ENCODE measurements at regions not wholly inside any gene's neighbourhood (a gene's known extent, or its start where the extent isn't known, plus 50 kb on each side); places are given as distances from the start of the nearest gene placed in this dataset.
A peak's percentile ranks its signal among the peaks of the same experiment; 100 is the strongest.

DNA sequence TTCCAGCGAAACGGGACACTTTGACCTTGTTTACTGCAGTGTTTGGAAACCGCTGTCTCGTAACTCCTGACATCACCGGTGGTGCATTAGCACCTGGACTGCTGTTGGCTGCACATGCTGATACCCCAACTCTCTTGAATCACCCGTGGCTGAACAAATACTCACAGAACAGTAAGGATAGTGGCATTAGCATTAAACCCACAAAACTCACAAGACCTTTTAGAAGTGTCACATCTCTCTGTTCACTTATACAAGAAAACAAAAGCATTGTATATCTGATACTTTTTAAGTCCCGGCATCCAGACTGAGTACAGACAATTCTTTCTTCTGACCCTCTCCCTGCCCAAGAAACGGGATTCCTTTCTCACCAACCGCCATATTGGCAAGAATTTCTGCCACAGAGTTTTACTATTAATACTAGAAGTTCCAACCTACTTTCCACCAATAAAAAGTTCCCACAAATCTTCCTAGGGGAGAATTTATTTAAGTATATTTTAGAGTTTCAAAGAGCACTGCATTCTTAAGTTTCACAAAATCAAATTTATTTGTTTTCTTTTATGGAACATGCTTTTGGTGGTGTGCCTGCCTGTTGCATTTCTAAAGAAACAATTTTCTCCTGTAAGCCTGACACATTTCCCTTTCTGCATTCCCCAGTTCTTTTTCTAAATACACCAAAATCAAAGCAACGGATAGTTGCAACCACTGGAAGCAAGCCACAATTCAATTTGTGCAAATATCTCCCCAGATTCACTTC lies 208.4 kb upstream of the KLF14 start:
- Histone ChIP-seq H3K9me3 (ENCODE audit: control insufficient read depth, low read length) (no peaks in the 10 kb centered on the region), H3K36me3 (ENCODE audit: control insufficient read depth, insufficient read depth, low read length) (peaks cover 14% of the 10 kb centered on the region), H3K27me3 (replicated peaks; ENCODE audit: control insufficient read depth, insufficient read depth, low read length, poor library complexity, severe bottlenecking) (no peaks in the 10 kb centered on the region), H3K4me1 (ENCODE audit: control insufficient read depth, insufficient read depth, low read length, poor library complexity, severe bottlenecking) (peaks cover 64% of the 10 kb centered on the region), H3K4me3 (ENCODE audit: insufficient read depth, low read depth, low read length, poor library complexity, severe bottlenecking) (peak overlapping the region; percentile 53), H3K27ac (ENCODE audit: insufficient read depth, low read length, poor library complexity, severe bottlenecking) (peak overlapping the region; percentile 83)
- peak in 2 of 3 donors; percentile 54 to 62 for DNase-seq

- Histone ChIP-seq H3K36me3 (ENCODE audit: control insufficient read depth, insufficient read depth, low read length) (peaks cover 14% of the 10 kb centered on the region), H3K4me3 (ENCODE audit: insufficient read depth, low read depth, low read length, poor library complexity, severe bottlenecking) (peak overlapping the region; percentile 53), H3K9me3 (ENCODE audit: control insufficient read depth, low read length) (no peaks in the 10 kb centered on the region), H3K27me3 (replicated peaks; ENCODE audit: control insufficient read depth, insufficient read depth, low read length, poor library complexity, severe bottlenecking) (no peaks in the 10 kb centered on the region), H3K4me1 (ENCODE audit: control insufficient read depth, insufficient read depth, low read length, poor library complexity, severe bottlenecking) (peaks cover 62% of the 10 kb centered on the region), H3K27ac (ENCODE audit: insufficient read depth, low read length, poor library complexity, severe bottlenecking) (peak overlapping the region; percentile 83)
- no peak for DNase-seq
These were observed 209.4 kb upstream of the KLF14 start for GRCh38 chr7:130943336-130943901.

GRCh38 chr7:130943981-130944380 lies 210.0 kb upstream of the KLF14 start:
- H3K4me1 ChIP-seq (ENCODE audit: control insufficient read depth, insufficient read depth, low read length, poor library complexity, severe bottlenecking) = peaks cover 60% of the 10 kb centered on the region

DNA sequence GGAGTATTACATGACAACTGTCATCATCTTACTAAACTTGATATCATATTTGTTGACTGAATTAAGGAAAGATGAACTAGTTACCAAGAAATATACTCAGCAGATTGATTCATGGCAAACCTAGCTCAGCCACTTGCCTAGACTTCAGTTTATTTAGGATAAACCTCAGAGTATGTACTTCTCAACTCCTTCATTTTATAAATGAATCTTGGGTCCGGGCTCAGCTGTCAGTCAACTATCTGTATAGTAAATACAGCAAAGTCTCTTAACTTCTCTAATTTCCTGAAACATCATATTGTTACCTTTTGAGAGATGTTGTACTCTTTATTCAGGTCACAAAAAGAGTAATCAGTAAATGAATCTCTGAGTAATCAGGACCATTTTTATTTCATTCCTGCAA lies 211.0 kb upstream of the KLF14 start:
- no peaks in the 10 kb centered on the region for H3K27me3 ChIP-seq (replicated peaks; ENCODE audit: control insufficient read depth, insufficient read depth, low read length, poor library complexity, severe bottlenecking)
- peak overlapping the region; percentile 83 for H3K27ac ChIP-seq (ENCODE audit: insufficient read depth, low read length, poor library complexity, severe bottlenecking)
- H3K36me3 ChIP-seq (ENCODE audit: control insufficient read depth, insufficient read depth, low read length) = peaks cover 8% of the 10 kb centered on the region
- DNase-seq = no peak
- peak overlapping the region; percentile 30 for H3K4me3 ChIP-seq (ENCODE audit: insufficient read depth, low read depth, low read length, poor library complexity, severe bottlenecking)
- H3K9me3 ChIP-seq (ENCODE audit: control insufficient read depth, low read length) = no peaks in the 10 kb centered on the region
- H3K4me1 ChIP-seq (ENCODE audit: control insufficient read depth, insufficient read depth, low read length, poor library complexity, severe bottlenecking) = peaks cover 62% of the 10 kb centered on the region

More at GRCh38 chr7:130943981-130944380, 210.0 kb upstream of the KLF14 start:
- no peak for DNase-seq
- Histone ChIP-seq H3K9me3 (ENCODE audit: control insufficient read depth, low read length) (no peaks in the 10 kb centered on the region), H3K36me3 (ENCODE audit: control insufficient read depth, insufficient read depth, low read length) (peaks cover 14% of the 10 kb centered on the region), H3K4me3 (ENCODE audit: insufficient read depth, low read depth, low read length, poor library complexity, severe bottlenecking) (peak overlapping the region; percentile 53), H3K27me3 (replicated peaks; ENCODE audit: control insufficient read depth, insufficient read depth, low read length, poor library complexity, severe bottlenecking) (no peaks in the 10 kb centered on the region), H3K27ac (ENCODE audit: insufficient read depth, low read length, poor library complexity, severe bottlenecking) (peak overlapping the region; percentile 83)

DNA sequence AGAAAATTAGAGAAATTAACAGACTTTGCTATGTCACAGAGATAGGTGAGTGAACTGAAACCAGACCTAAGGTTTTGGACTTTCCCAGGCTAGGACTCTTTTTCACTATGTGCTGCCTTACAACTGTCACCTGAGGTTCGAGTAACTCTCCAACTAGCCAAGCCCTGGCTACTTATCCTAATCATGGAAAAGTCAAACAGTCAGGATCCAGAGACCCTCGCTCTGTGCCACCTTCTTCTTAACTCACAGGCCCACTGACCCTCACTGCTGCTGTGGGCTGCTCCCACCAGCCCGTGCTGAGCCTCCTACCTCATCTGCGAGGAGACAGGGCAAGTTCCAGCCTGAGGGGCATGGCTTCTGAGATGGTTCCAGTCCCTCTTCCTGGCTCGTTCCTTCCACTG lies 211.4 kb upstream of the KLF14 start:
- Histone ChIP-seq H3K27me3 (replicated peaks; ENCODE audit: control insufficient read depth, insufficient read depth, low read length, poor library complexity, severe bottlenecking) (no peaks in the 10 kb centered on the region), H3K36me3 (ENCODE audit: control insufficient read depth, insufficient read depth, low read length) (peaks cover 8% of the 10 kb centered on the region), H3K4me3 (ENCODE audit: insufficient read depth, low read depth, low read length, poor library complexity, severe bottlenecking) (peak overlapping the region; percentile 30), H3K4me1 (ENCODE audit: control insufficient read depth, insufficient read depth, low read length, poor library complexity, severe bottlenecking) (peaks cover 64% of the 10 kb centered on the region), H3K27ac (ENCODE audit: insufficient read depth, low read length, poor library complexity, severe bottlenecking) (peak overlapping the region; percentile 83), H3K9me3 (ENCODE audit: control insufficient read depth, low read length) (no peaks in the 10 kb centered on the region)
- DNase-seq = no peak

DNA sequence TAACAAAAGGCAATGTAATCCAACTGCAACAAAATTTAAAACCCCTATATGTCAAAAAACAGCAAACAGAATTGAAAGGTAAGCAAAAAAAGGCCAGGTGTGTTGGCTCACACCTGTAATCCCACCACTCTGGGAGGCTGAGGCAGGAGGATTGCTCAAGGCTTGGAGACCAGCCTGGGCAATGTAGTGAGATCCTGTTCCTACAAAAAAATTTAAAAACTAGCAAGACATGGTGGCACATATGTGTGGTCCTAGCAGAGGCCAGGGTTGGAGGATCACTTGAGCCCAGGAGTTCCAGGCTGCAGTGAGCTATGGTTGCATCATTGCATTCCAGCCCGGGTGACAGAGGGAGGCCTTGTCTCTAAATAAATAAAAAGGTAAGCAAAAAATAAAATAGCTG lies 212.1 kb upstream of the KLF14 start:
- peaks cover 3% of the 10 kb centered on the region for H3K36me3 ChIP-seq (ENCODE audit: control insufficient read depth, insufficient read depth, low read length)
- peak overlapping the region; percentile 83 for H3K27ac ChIP-seq (ENCODE audit: insufficient read depth, low read length, poor library complexity, severe bottlenecking)
- H3K9me3 ChIP-seq (ENCODE audit: control insufficient read depth, low read length) = no peaks in the 10 kb centered on the region
- H3K27me3 ChIP-seq (replicated peaks; ENCODE audit: control insufficient read depth, insufficient read depth, low read length, poor library complexity, severe bottlenecking) = no peaks in the 10 kb centered on the region
- H3K4me3 ChIP-seq (ENCODE audit: insufficient read depth, low read depth, low read length, poor library complexity, severe bottlenecking) = no peak overlapping the region
- peaks cover 65% of the 10 kb centered on the region for H3K4me1 ChIP-seq (ENCODE audit: control insufficient read depth, insufficient read depth, low read length, poor library complexity, severe bottlenecking)
- DNase-seq = no peak

DNA sequence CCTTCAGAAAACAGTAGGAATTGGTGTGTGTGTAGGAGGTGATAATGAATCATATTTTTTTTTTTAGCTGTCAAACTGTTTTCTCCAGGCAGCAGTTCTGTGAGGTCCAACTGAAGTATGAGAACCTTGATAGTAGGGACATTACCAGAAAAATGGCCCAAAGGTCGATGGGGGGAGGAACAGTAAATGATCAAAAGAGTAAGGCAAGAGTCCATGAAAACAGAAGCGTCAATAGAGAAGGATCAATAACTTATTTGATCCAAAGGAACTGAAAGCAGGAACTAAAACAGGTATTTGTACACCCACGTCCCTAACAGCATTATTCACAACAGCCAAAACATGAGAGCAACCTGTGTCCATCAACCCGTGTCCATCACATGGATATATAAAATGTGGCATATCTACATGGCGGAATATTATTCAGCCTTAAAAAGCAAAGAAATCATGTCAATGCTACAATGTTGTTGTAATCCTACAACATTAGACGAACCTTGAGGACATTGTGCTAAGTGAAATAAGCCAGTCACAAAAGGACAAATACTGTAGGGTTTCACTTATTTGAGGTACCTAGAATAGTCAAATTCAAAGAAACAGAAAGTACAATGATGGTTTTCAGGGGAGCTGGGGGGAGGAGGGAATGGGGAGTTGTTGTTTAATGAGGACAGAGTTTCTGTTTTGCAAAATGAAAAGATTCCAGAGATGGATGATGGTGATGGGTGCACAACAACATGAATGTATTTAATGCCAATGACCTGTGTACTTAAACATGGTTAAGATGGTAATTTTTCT lies 214.0 kb upstream of the KLF14 start:
- H3K36me3 ChIP-seq (ENCODE audit: control insufficient read depth, insufficient read depth, low read length) = no peaks in the 10 kb centered on the region
- peak overlapping the region; percentile 83 for H3K27ac ChIP-seq (ENCODE audit: insufficient read depth, low read length, poor library complexity, severe bottlenecking)

DNA sequence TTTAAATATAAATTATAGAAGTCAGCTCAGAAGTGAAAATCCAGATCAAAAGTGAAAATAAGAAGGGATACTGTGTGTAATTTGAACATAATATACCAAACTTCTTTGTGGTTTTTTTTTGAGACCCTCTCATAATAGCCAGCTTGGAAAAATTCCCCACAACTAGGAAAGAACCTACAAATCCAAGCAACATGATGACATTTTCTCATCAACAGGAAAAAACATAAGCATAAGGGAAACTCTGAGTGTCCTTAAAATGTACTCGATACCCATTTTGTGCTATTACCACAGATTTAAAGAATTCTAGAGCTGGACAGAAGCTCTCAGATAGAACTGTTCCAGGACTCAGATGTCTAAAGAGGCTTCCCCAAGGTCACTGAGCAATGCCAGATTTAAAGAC lies 214.8 kb upstream of the KLF14 start:
- H3K27ac ChIP-seq (ENCODE audit: insufficient read depth, low read length, poor library complexity, severe bottlenecking) = peak overlapping the region; percentile 81
- no peaks in the 10 kb centered on the region for H3K9me3 ChIP-seq (ENCODE audit: control insufficient read depth, low read length)
- peaks cover 76% of the 10 kb centered on the region for H3K4me1 ChIP-seq (ENCODE audit: control insufficient read depth, insufficient read depth, low read length, poor library complexity, severe bottlenecking)
- no peaks in the 10 kb centered on the region for H3K36me3 ChIP-seq (ENCODE audit: control insufficient read depth, insufficient read depth, low read length)
- no peaks in the 10 kb centered on the region for H3K27me3 ChIP-seq (replicated peaks; ENCODE audit: control insufficient read depth, insufficient read depth, low read length, poor library complexity, severe bottlenecking)
- H3K4me3 ChIP-seq (ENCODE audit: insufficient read depth, low read depth, low read length, poor library complexity, severe bottlenecking) = no peak overlapping the region
- no peak for DNase-seq

More for the DNA sequence above, 214.0 kb upstream of the KLF14 start:
- Histone ChIP-seq H3K4me3 (ENCODE audit: insufficient read depth, low read depth, low read length, poor library complexity, severe bottlenecking) (peak overlapping the region; percentile 24), H3K4me1 (ENCODE audit: control insufficient read depth, insufficient read depth, low read length, poor library complexity, severe bottlenecking) (peaks cover 72% of the 10 kb centered on the region), H3K9me3 (ENCODE audit: control insufficient read depth, low read length) (no peaks in the 10 kb centered on the region), H3K27me3 (replicated peaks; ENCODE audit: control insufficient read depth, insufficient read depth, low read length, poor library complexity, severe bottlenecking) (no peaks in the 10 kb centered on the region)
- no peak for DNase-seq

DNA sequence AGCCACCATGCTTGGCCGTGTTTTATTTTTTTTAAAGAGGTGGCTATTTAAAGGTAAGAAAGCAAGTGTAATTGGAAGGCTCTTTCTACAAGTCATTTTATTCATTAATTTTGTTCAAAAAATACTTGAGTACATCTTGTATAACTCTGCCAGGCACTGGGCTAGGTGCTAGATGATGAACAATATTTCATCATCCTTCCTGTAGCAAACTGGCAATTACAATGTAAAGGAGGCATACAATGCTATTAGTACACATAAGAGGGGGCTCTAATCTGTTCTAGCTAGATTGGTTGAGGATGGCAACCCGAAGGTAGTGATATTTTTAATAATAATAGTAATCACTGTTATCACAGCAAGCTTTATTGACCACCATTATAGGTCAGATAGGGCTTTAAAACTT lies 215.5 kb upstream of the KLF14 start:
- no peak overlapping the region for H3K4me3 ChIP-seq (ENCODE audit: insufficient read depth, low read depth, low read length, poor library complexity, severe bottlenecking)
- H3K9me3 ChIP-seq (ENCODE audit: control insufficient read depth, low read length) = no peaks in the 10 kb centered on the region
- no peaks in the 10 kb centered on the region for H3K27me3 ChIP-seq (replicated peaks; ENCODE audit: control insufficient read depth, insufficient read depth, low read length, poor library complexity, severe bottlenecking)
- H3K36me3 ChIP-seq (ENCODE audit: control insufficient read depth, insufficient read depth, low read length) = no peaks in the 10 kb centered on the region
- H3K4me1 ChIP-seq (ENCODE audit: control insufficient read depth, insufficient read depth, low read length, poor library complexity, severe bottlenecking) = peaks cover 77% of the 10 kb centered on the region
- DNase-seq = no peak
- H3K27ac ChIP-seq (ENCODE audit: insufficient read depth, low read length, poor library complexity, severe bottlenecking) = peak overlapping the region; percentile 81

DNA sequence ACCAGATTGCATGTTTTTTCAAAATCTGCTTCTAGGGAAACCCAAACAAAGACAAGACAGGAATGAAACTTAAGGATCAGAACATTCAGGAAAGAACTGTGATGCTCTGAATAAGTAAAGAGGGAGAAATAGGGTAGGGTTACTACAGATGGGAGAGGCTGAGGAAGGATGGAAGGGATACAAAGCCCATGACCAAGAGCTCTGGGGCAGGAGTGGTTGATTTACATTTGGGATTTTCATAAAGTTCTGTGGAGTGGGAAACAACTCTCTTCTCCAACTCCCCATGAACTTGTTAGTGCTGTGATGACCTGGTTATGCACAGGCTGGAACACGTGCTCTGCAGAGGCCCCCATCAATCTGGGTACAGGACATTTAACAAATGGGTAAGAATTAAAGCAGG lies 216.0 kb upstream of the KLF14 start:
- DNase-seq = no peak
- no peaks in the 10 kb centered on the region for H3K9me3 ChIP-seq (ENCODE audit: control insufficient read depth, low read length)
- peaks cover 78% of the 10 kb centered on the region for H3K4me1 ChIP-seq (ENCODE audit: control insufficient read depth, insufficient read depth, low read length, poor library complexity, severe bottlenecking)
- H3K4me3 ChIP-seq (ENCODE audit: insufficient read depth, low read depth, low read length, poor library complexity, severe bottlenecking) = no peak overlapping the region
- peak overlapping the region; percentile 81 for H3K27ac ChIP-seq (ENCODE audit: insufficient read depth, low read length, poor library complexity, severe bottlenecking)
- H3K36me3 ChIP-seq (ENCODE audit: control insufficient read depth, insufficient read depth, low read length) = no peaks in the 10 kb centered on the region
- no peaks in the 10 kb centered on the region for H3K27me3 ChIP-seq (replicated peaks; ENCODE audit: control insufficient read depth, insufficient read depth, low read length, poor library complexity, severe bottlenecking)
